ENCODE measurements at regions not wholly inside any gene's neighbourhood (a gene's known extent, or its start where the extent isn't known, plus 50 kb on each side); places are given as distances from the start of the nearest gene placed in this dataset.

- intact Hi-C loops (cut with DNase I; ENCODE audit: low total_unique reads) (no loop called here), in situ Hi-C loops (cut with MboI; ENCODE audit: low sequenced_read_pairs in 4 of 4) (no loop called here)
- Histone ChIP-seq H3K4me1 (no peaks in the 10 kb centered on the region), H3K9me3 (no peaks in the 10 kb centered on the region), H3K36me3 (no peaks in the 10 kb centered on the region), H3K4me3 (no peak overlapping the region), H3K27ac (no peak overlapping the region), H3K27me3 (no peaks in the 10 kb centered on the region)
- no peak for DNase-seq
- TF ChIP-seq, protein P1, sequence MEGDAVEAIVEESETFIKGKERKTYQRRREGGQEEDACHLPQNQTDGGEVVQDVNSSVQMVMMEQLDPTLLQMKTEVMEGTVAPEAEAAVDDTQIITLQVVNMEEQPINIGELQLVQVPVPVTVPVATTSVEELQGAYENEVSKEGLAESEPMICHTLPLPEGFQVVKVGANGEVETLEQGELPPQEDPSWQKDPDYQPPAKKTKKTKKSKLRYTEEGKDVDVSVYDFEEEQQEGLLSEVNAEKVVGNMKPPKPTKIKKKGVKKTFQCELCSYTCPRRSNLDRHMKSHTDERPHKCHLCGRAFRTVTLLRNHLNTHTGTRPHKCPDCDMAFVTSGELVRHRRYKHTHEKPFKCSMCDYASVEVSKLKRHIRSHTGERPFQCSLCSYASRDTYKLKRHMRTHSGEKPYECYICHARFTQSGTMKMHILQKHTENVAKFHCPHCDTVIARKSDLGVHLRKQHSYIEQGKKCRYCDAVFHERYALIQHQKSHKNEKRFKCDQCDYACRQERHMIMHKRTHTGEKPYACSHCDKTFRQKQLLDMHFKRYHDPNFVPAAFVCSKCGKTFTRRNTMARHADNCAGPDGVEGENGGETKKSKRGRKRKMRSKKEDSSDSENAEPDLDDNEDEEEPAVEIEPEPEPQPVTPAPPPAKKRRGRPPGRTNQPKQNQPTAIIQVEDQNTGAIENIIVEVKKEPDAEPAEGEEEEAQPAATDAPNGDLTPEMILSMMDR (IDR thresholded peaks at IDR 0.05 in 4 of 5, conservative IDR thresholded peaks at IDR 0.05 in 1 of 5): no peak
- no peak for TF ChIP-seq POLR2A (IDR thresholded peaks at IDR 0.05)
- no peak for ATAC-seq
These were observed 334.2 kb downstream of the IRX2 start for GRCh38 chr5:2417301-2417700.

- no peak for ATAC-seq
- Histone ChIP-seq H3K36me3 (no peaks in the 10 kb centered on the region), H3K4me3 (no peak overlapping the region), H3K4me1 (no peaks in the 10 kb centered on the region), H3K9me3 (no peaks in the 10 kb centered on the region), H3K27me3 (no peaks in the 10 kb centered on the region), H3K27ac (no peak overlapping the region)
- intact Hi-C loops (cut with DNase I; ENCODE audit: low total_unique reads) (no loop called here), in situ Hi-C loops (cut with MboI; ENCODE audit: low sequenced_read_pairs in 4 of 4) (no loop called here)
- DNase-seq: no peak
- no peak for TF ChIP-seq POLR2A (IDR thresholded peaks at IDR 0.05)
- TF ChIP-seq, protein P1 (IDR thresholded peaks at IDR 0.05 in 4 of 5, conservative IDR thresholded peaks at IDR 0.05 in 1 of 5): no peak
These were observed 335.8 kb downstream of the IRX2 start for GRCh38 chr5:2415678-2416077.

DNA sequence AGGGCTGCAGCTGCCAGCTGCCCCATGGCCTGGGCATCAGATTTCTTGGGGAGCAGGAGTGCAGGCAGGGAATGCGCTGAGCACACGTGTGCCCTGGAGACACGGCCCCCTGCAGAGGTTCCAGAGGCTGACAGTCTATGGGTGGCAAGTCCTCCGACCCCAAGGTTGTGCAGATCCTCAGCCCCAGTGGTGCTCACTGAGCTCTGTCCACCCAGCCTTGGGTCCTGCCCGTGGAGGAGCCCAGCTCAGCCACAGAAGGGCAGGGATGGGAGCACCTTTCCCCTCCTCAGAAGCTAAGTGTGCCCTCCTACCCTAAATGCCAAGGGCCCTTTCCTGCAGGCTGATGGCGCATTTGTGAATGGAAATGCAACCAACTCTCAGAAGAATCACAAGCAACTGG lies 341.0 kb downstream of the IRX2 start:
- no peak for DNase-seq
- no peak for TF ChIP-seq POLR2A (IDR thresholded peaks at IDR 0.05)
- TF ChIP-seq, protein P1 (IDR thresholded peaks at IDR 0.05 in 4 of 5, conservative IDR thresholded peaks at IDR 0.05 in 1 of 5): no peak

GRCh38 chr5:2403296-2403695 lies 348.2 kb downstream of the IRX2 start:
- in situ Hi-C loops (cut with MboI; ENCODE audit: low sequenced_read_pairs in 4 of 4): no loop called here
- H3K27ac ChIP-seq: no peak overlapping the region
- no peak for DNase-seq
- no peaks in the 10 kb centered on the region for H3K27me3 ChIP-seq
- no peak for ATAC-seq
- H3K9me3 ChIP-seq: no peaks in the 10 kb centered on the region
- no peaks in the 10 kb centered on the region for H3K4me1 ChIP-seq
- H3K36me3 ChIP-seq: no peaks in the 10 kb centered on the region
- TF ChIP-seq POLR2A (IDR thresholded peaks at IDR 0.05): no peak
- TF ChIP-seq, protein P1 (IDR thresholded peaks at IDR 0.05 in 4 of 5, conservative IDR thresholded peaks at IDR 0.05 in 1 of 5): no peak
- intact Hi-C loops (cut with DNase I; ENCODE audit: low total_unique reads): no loop called here
- H3K4me3 ChIP-seq: no peak overlapping the region

More for the DNA sequence above, 341.0 kb downstream of the IRX2 start:
- Histone ChIP-seq H3K4me1 (no peaks in the 10 kb centered on the region), H3K27me3 (no peaks in the 10 kb centered on the region), H3K27ac (no peak overlapping the region), H3K4me3 (no peak overlapping the region), H3K9me3 (no peaks in the 10 kb centered on the region), H3K36me3 (no peaks in the 10 kb centered on the region)
- no peak for ATAC-seq
- in situ Hi-C loops (cut with MboI; ENCODE audit: low sequenced_read_pairs in 4 of 4): no loop called here
- intact Hi-C loops (cut with DNase I; ENCODE audit: low total_unique reads): no loop called here

DNA sequence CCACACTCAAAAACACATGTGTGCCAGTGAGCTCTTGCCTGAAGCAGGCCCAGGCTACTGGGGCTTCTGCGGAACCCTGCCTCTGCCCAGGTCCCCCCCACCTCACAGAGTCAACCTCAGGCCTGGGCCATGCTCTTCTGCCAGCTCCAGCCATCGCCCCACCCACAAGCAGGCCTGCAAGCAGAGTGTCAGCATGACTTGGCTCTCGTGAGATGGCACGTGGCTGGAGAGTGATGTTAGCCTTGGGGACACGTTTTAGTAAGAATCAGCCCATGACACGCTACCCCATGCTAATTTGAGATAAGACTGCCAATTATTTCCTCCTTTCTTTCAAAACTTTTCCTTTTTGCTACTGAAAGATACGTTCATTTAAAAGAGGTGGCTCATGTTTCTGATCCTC lies 351.7 kb downstream of the IRX2 start:
- in situ Hi-C loops (cut with MboI; ENCODE audit: low sequenced_read_pairs in 4 of 4): no loop called here
- H3K27me3 ChIP-seq: no peaks in the 10 kb centered on the region

More for the DNA sequence above, 351.7 kb downstream of the IRX2 start:
- no peak for ATAC-seq
- Histone ChIP-seq H3K27ac (no peak overlapping the region), H3K36me3 (no peaks in the 10 kb centered on the region), H3K4me3 (no peak overlapping the region), H3K9me3 (no peaks in the 10 kb centered on the region), H3K4me1 (no peaks in the 10 kb centered on the region)
- intact Hi-C loops (cut with DNase I; ENCODE audit: low total_unique reads): no loop called here
- no peak for TF ChIP-seq POLR2A (IDR thresholded peaks at IDR 0.05)
- TF ChIP-seq, protein P1 (IDR thresholded peaks at IDR 0.05 in 4 of 5, conservative IDR thresholded peaks at IDR 0.05 in 1 of 5): no peak
- no peak for DNase-seq
